Fibroblast of the aortic adventitia (primary cell): ENCODE measurements at regions not wholly inside any gene's neighbourhood (a gene's known extent, or its start where the extent isn't known, plus 50 kb on each side); places are given as distances from the start of the nearest gene placed in this dataset.

Experiments used
- DNase-seq: peaks from one replicate; pipeline ENCODE4 v3.0.0-alpha.2; 2010; ENCODE audit warnings: low read depth
- H3K4me3 ChIP-seq: 2 replicates; pipeline ENCODE4 v1.5.1; 2011; ENCODE audit warnings: low read depth, mild to moderate bottlenecking, control low read depth, low read length, moderate library complexity
- CTCF ChIP-seq: IDR thresholded peaks from 2 replicates; pipeline ENCODE4 v1.5.1; 2011; ENCODE audit warnings: mild to moderate bottlenecking, low read length, control low read depth, inconsistent platforms; ENCODE audit not compliant: insufficient read depth

GRCh38 chr4:89587364-89587763 lies 249.6 kb downstream of the SNCA start:
- no peak for TF ChIP-seq CTCF
- no peak overlapping the region for H3K4me3 ChIP-seq
- no peak for DNase-seq

GRCh38 chr4:89586864-89587263 lies 250.1 kb downstream of the SNCA start:
- H3K4me3 ChIP-seq, result no peak overlapping the region
- peak; percentile 28 for DNase-seq
- no peak for TF ChIP-seq CTCF

GRCh38 chr4:89586318-89586717 lies 250.6 kb downstream of the SNCA start:
- DNase-seq, result no peak
- no peak for TF ChIP-seq CTCF
- H3K4me3 ChIP-seq, result no peak overlapping the region

GRCh38 chr4:89582756-89583505 lies 254.0 kb downstream of the SNCA start:
- H3K4me3 ChIP-seq, result no peak overlapping the region
- no peak for DNase-seq
- no peak for TF ChIP-seq CTCF

- no peak for TF ChIP-seq CTCF
- DNase-seq, result no peak
- no peak overlapping the region for H3K4me3 ChIP-seq
These were observed 257.2 kb downstream of the SNCA start for GRCh38 chr4:89579771-89580170.

GRCh38 chr4:89576246-89576645 lies 260.7 kb downstream of the SNCA start:
- DNase-seq, result no peak
- H3K4me3 ChIP-seq, result no peak overlapping the region
- no peak for TF ChIP-seq CTCF

GRCh38 chr4:89575840-89576239 lies 261.1 kb downstream of the SNCA start:
- no peak for TF ChIP-seq CTCF
- no peak for DNase-seq
- no peak overlapping the region for H3K4me3 ChIP-seq
